ENCODE measurements at regions not wholly inside any gene's neighbourhood (a gene's known extent, or its start where the extent isn't known, plus 50 kb on each side); places are given as distances from the start of the nearest gene placed in this dataset.

DNA sequence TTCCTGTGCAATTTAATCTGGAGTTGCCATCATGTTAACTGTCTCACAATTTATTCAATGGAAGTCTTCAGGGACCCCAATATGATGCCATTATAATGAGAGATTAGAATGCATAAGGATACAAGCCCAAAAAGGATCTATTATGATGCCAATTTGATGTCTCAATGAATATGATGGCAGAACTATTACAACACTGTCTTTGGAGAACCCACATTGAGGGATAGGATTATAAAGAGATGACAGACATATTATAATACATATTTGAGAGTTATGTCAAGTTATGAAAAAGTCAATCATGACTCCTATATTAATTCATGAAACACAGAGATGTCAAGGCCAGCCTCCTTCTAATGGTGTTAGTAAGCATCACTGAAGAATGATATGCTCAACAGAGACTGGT lies 1358.4 kb downstream of the PCDH19 start:
- no peak for DNase-seq

DNA sequence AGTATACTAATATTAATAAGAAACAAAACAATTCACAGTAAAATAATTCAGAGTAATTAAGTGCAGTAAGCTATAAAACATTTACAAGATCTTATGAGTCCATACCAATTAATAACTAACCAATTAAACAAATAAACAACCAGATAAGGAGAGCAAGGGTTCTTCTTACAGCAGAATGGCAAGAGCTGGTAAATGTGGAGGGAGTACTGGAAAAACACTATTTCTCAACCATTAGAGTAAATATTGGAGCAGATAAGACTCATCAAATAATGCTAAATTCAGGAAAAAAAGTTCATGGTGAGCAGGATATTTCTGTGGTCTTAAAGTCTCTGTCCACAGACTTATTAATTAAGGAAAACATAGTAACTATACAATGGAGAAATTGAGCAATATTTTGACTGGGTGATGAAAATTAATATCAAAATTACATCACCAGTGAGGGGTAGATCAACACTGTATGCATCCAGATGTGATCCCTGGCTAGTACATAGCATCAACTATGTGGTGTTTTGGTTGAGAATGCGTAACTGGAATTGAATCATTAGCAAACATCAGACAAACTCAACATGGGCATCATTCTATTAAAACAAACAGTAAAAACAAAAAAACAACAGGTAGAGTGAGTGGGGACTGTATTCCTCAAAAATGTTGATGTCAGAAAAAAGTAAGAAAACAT lies 1376.7 kb downstream of the PCDH19 start:
- DNase-seq, result no peak

DNA sequence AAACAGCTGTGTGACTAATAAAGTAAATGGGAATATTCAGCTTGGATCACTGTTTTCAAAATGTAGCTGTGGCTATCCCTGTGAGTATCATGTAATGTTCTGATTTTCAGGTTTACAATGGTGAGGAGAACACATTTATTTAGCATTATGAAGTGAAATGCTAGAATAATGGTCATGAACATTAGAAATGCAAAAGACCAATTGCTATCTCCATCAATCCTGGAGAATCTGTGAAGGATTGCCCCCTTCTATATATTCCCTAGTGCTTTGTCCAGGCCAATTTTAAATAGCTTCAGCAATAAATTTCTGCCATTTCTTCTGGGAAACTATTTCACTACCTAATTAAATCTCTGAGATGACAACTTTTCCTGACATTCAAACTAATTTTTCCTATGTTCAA lies 1399.1 kb downstream of the PCDH19 start:
- DNase-seq, result no peak

DNA sequence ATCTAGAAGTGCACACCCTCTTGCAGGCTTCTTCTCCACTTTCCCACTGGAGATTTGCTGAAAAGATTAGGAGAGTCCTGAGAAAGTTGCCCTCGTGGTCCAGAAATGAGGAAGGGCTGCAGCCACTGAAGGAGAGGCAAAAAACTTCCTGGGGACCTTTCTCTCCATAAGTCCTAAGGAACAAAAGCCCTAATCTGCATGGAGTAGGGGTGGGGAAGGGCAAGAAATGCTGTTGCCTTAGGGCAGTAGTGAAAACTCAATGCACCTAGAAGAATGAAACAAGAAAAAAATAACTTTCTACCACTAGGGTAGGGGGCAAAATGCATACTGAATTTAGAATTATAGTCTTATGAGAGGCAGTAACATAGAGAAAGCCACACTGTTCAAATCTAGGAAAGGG lies 1408.8 kb downstream of the PCDH19 start:
- no peak for DNase-seq

DNA sequence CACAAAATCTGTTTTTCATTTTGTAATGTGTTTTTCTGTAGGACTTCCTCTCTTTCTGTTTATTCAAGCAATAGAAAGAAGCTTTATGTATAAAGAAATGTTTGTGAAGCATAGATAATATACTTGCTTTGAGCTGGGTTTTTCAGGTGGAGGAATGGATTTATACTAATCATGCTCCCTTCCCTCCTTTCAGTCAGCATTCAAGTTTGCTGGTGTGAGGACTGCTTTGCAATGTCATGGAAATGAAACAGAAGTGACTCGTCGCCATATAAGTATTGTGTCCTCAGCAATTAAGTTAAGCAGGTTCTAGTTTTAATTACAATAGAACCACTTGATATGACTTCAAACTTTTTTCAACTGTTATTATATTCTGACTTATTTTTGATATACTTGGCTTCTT lies 1447.1 kb downstream of the PCDH19 start:
- no peak for DNase-seq

DNA sequence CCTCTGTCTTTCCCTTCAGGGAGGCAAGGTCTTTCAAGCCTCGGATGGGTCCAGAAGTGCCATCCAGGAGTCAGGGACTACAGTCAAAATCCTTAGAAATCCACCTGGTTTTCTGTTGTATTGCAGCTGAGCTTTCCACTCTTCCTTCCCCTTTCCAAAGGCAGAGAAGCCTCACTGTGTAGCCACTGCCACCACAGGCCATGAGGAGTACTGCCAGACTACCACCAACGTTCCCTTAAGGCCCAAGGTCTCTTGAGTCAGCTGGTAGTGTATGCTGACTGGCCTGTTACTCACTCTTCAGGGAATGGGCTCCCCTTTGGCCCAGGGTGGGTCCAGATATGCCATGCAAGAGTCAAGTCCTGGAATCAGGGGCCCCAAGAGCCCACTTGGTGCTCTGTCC lies 1454.1 kb downstream of the PCDH19 start:
- DNase-seq, result no peak

DNA sequence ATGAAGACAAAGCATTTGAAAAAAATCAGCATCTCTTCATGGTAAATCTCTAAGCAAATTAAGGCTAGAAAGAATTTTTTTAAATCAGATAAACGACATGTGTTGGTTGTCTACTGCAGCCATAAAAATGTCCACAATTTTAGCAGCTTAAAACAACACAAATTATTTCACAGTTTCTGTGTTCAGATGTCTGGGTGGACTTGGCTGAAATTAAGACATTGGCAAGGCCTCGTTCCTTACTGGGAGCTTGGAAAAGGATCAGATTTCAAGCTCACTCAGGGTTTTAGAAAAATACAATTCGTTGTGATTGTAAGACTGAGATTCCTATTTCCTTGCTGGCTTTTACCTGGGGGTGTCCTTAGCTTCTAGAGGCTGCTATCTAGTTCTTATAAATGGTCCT lies 1470.6 kb downstream of the PCDH19 start:
- DNase-seq, result no peak

DNA sequence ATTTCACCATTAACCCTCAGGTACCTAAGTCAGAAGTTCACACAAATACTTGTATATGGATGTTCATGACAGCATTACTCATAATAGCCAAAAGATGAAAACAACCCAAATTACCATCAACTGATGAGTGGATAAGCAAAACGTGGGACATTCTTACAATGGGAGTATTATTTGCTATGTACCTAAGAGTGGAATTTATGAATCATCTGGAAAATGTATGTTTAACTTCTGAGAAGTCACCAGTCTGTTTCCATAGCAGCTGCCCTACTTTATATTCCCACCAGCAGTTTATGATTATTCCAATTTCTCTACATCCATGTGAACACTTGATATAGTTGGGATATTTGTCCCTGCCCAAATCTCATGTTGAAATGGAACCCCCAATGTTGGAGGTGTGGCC lies 1478.9 kb downstream of the PCDH19 start:
- DNase-seq, result no peak

DNA sequence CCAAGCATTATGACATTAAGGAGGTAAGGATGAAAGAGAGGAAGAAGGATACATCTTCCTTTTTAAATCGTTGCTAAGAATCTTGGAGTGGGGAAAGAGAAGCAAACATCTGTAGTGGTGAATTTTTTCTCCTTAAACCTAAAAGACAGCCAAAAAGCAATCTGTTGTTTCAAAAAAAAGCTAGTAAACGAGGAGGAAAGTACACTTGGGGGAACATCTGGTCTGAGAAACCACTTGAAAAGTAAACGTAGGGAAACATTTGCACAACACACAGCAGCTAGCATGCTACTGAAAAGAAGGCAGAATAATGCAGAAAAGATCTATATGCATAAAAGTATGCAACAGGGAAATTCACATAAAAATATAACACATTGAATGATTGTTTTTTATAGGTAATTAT lies 1485.6 kb downstream of the PCDH19 start:
- DNase-seq, result no peak

DNA sequence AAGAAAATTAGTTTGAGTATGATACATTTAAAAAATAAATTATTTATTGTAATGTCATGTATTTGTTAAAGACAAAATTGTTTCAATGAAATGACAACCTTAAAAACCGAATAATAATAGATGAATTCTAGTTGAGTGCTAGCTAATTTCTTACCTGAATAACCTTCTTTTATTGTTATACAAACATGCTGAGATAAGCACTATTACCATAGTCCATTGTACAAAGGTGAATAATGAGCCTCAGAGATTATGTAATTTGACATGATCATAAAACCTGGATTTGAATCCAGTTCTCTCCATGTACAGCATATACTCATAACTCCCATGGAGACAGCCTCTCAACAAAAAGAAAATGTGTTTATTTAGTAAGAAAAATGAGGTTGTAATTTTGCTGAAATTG lies 1512.9 kb downstream of the PCDH19 start:
- DNase-seq, result no peak

DNA sequence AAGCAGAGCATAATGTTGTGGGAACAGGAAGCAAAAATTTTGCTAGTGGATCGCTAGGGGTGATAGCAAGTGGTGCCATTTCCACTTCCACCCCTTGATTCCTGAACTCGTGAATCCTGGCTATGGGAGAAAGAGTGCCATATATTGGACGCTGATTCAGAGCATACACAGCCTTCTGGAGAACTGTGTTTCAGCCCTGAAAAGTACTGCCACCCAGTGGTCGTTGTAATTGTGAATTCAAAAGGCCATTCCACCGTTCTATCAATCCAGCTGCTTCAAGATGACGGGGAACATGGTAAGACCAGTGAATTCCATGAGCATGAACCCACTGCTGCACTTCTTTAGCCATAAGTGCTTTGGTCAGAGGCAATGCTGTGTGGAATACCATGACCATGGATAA lies 1559.4 kb downstream of the PCDH19 start:
- peak; percentile 3 for DNase-seq

Data from fibroblast of upper back skin (primary cell).